IMR-90 (cell line): ENCODE measurements at regions not wholly inside any gene's neighbourhood (a gene's known extent, or its start where the extent isn't known, plus 50 kb on each side); places are given as distances from the start of the nearest gene placed in this dataset.

Experiments
- MAFK ChIP-seq: IDR thresholded peaks from 2 replicates; pipeline ENCODE4 v1.6.1; 2012; ENCODE audit warnings: low read depth, low read length, improper control_type of control experiment
- MAZ ChIP-seq: IDR thresholded peaks from 2 replicates; pipeline ENCODE4 v1.6.1; 2012; ENCODE audit warnings: low read depth, mild to moderate bottlenecking, low read length, improper control_type of control experiment, moderate library complexity, borderline replicate concordance
- MXI1 ChIP-seq: IDR thresholded peaks from 2 replicates; pipeline ENCODE4 v1.6.1; 2012; ENCODE audit warnings: low read depth, mild to moderate bottlenecking, low read length, moderate library complexity, borderline replicate concordance
- NFE2L2 ChIP-seq: fragments of 150-350 bp; IDR thresholded peaks from 2 replicates; pipeline ENCODE4 v1.6.1; 2016; ENCODE audit warnings: low read depth, mild to moderate bottlenecking, low read length
- POLR2A ChIP-seq: IDR thresholded peaks from 2 replicates; pipeline ENCODE4 v1.6.1; 2012; ENCODE audit warnings: mild to moderate bottlenecking, low read depth, low read length
- RAD21 ChIP-seq: IDR thresholded peaks from 2 replicates; pipeline ENCODE4 v1.6.1; 2012; ENCODE audit warnings: low read length, improper control_type of control experiment
- RCOR1 ChIP-seq: IDR thresholded peaks from 2 replicates; pipeline ENCODE4 v1.6.1; 2012; ENCODE audit warnings: mild to moderate bottlenecking, low read length, improper control_type of control experiment; ENCODE audit not compliant: insufficient replicate concordance
- RFX5 ChIP-seq: IDR thresholded peaks from 2 replicates; pipeline ENCODE4 v1.8.0; 2012; ENCODE audit warnings: low read depth, mild to moderate bottlenecking, low read length, moderate library complexity
- SMC3 ChIP-seq: fragments of 150-350 bp; IDR thresholded peaks from 2 replicates; pipeline ENCODE4 v1.6.1; 2016; ENCODE audit warnings: low read depth, mild to moderate bottlenecking, antibody characterized with exemption, low read length, moderate library complexity
- TF ChIP-seq, protein P1 (sequence below): conservative IDR thresholded peaks from 2 replicates; pipeline ENCODE4 v1.5.1; 2012; ENCODE audit warnings: mild to moderate bottlenecking, low read depth, low read length, improper control_type of control experiment
- TF ChIP-seq, protein P2 (sequence below): fragments of 150-350 bp; IDR thresholded peaks from 2 replicates; pipeline ENCODE4 v1.6.1; 2016; ENCODE audit warnings: low read depth, mild to moderate bottlenecking, low read length, moderate library complexity, borderline replicate concordance
- TF ChIP-seq, protein P3 (sequence below): fragments of 150-350 bp; IDR thresholded peaks from 2 replicates; pipeline ENCODE4 v1.6.1; 2017; ENCODE audit warnings: mild to moderate bottlenecking, antibody characterized with exemption, low read length, low read depth

DNA sequence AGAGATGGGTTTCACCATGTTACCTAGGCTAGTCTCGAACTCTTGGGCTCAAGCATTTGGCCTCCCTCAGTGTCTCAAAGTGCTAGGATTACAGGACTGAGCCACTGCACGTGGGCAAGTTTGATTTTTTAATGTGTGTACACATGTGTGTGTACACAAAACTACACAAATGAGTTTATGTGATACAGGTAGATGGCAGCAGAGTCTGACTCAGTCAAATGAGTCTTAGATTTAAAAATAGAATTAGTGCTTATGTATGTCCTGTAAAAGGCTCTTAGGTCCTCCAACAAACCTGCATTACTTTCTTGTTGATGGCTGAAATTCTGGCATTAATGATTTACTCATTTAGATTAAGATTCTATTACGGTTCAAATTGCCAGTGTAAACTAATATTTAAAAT is 293.7 kb downstream of the PCDH17 start:
- TF ChIP-seq, protein P1, sequence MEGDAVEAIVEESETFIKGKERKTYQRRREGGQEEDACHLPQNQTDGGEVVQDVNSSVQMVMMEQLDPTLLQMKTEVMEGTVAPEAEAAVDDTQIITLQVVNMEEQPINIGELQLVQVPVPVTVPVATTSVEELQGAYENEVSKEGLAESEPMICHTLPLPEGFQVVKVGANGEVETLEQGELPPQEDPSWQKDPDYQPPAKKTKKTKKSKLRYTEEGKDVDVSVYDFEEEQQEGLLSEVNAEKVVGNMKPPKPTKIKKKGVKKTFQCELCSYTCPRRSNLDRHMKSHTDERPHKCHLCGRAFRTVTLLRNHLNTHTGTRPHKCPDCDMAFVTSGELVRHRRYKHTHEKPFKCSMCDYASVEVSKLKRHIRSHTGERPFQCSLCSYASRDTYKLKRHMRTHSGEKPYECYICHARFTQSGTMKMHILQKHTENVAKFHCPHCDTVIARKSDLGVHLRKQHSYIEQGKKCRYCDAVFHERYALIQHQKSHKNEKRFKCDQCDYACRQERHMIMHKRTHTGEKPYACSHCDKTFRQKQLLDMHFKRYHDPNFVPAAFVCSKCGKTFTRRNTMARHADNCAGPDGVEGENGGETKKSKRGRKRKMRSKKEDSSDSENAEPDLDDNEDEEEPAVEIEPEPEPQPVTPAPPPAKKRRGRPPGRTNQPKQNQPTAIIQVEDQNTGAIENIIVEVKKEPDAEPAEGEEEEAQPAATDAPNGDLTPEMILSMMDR, result no peak
- TF ChIP-seq POLR2A (no peak), MAFK (no peak), SMC3 (no peak), MAZ (no peak), RFX5 (no peak), RAD21 (no peak), RCOR1 (no peak), NFE2L2 (no peak), MXI1 (no peak)
- TF ChIP-seq, protein P2, sequence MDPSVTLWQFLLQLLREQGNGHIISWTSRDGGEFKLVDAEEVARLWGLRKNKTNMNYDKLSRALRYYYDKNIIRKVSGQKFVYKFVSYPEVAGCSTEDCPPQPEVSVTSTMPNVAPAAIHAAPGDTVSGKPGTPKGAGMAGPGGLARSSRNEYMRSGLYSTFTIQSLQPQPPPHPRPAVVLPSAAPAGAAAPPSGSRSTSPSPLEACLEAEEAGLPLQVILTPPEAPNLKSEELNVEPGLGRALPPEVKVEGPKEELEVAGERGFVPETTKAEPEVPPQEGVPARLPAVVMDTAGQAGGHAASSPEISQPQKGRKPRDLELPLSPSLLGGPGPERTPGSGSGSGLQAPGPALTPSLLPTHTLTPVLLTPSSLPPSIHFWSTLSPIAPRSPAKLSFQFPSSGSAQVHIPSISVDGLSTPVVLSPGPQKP, result no peak
- TF ChIP-seq, protein P3, sequence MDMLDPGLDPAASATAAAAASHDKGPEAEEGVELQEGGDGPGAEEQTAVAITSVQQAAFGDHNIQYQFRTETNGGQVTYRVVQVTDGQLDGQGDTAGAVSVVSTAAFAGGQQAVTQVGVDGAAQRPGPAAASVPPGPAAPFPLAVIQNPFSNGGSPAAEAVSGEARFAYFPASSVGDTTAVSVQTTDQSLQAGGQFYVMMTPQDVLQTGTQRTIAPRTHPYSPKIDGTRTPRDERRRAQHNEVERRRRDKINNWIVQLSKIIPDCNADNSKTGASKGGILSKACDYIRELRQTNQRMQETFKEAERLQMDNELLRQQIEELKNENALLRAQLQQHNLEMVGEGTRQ, result no peak
